ENCODE measurements at regions not wholly inside any gene's neighbourhood (a gene's known extent, or its start where the extent isn't known, plus 50 kb on each side); places are given as distances from the start of the nearest gene placed in this dataset.

DNA sequence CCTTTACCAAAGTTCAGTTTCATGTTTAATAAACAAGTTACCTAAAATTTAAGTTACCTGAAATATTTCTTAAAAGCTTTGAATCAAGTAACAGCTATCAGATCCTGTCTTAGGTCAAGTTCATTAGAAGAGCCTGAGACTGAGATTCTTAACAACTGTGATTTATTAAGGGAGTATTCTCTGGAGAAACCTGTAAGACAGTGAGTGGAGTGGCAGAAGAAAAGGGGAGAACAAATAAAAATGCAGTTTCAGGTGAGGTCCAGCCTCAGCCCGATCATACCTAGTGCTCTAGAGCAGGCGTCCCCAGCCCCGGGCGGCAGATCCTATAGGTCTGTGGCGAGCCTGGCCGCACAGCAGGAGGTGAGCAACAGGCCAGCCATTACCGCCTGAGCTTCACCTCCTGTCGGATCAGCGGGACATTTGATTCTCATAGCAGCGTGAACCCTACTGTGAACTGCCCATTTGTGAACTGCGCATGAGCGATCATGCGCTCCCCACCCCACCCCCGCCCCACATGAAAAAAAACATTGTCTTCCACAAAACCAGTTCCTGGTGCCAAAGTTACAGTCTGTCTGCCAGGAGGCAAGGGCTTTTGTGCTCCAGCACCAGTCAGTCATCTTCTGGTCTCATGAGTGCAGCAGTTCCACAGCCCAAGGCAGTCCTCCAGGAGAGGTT is 59.2 kb upstream of the ADGRB3 start:
- TF ChIP-seq, protein P1, sequence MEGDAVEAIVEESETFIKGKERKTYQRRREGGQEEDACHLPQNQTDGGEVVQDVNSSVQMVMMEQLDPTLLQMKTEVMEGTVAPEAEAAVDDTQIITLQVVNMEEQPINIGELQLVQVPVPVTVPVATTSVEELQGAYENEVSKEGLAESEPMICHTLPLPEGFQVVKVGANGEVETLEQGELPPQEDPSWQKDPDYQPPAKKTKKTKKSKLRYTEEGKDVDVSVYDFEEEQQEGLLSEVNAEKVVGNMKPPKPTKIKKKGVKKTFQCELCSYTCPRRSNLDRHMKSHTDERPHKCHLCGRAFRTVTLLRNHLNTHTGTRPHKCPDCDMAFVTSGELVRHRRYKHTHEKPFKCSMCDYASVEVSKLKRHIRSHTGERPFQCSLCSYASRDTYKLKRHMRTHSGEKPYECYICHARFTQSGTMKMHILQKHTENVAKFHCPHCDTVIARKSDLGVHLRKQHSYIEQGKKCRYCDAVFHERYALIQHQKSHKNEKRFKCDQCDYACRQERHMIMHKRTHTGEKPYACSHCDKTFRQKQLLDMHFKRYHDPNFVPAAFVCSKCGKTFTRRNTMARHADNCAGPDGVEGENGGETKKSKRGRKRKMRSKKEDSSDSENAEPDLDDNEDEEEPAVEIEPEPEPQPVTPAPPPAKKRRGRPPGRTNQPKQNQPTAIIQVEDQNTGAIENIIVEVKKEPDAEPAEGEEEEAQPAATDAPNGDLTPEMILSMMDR (IDR thresholded peaks at IDR 0.05; ENCODE audit: extremely low read depth, missing control alignments) = no peak
- DNase-seq (ENCODE audit: low spot score) = no peak

DNA sequence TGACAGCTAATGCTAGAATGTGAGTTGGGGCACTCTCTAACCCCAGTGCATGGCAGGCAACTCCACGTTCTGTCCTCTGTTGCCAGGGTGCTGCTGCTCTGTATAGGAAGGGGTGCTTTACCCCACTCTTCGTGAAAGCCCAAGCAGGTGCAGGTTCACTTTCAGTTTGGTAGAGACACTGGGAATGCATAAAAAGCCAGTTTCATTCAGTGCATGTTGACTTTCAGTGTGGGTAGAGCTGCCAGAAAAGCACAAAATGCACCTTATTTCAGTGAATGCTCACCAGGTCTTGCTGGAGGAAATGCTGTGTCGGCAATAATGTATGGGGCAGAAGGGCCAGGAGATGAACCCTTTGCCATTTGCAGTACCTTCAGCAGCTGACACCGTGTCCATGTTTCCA is 62.1 kb upstream of the ADGRB3 start:
- TF ChIP-seq, protein P1 (IDR thresholded peaks at IDR 0.05; ENCODE audit: extremely low read depth, missing control alignments) = no peak
- no peak for DNase-seq (ENCODE audit: low spot score)

GRCh38 chr6:68572525-68572924 is 62.6 kb upstream of the ADGRB3 start:
- DNase-seq (ENCODE audit: low spot score) = peak; percentile 45
- TF ChIP-seq, protein P1 (IDR thresholded peaks at IDR 0.05; ENCODE audit: extremely low read depth, missing control alignments) = peak; percentile 61

DNA sequence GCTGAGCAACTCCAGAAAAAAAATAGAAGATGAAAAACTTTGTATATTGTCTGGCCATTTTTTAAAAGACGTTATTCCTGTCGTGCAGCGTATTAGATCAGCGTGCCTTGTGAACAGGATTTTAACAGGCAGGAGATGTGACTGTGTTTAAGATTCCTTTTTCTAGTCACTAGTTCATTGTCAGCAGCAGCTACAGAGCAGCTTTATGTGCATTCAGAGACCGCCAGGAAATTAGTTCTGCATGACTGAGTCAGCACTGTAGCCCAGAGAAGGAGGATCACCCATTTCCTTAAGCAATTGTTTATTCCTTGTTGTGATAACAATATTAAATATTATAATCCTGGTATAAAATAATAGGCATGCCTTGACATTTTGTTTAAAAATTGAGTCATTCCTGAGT is 75.4 kb upstream of the ADGRB3 start:
- TF ChIP-seq, protein P1 (IDR thresholded peaks at IDR 0.05; ENCODE audit: extremely low read depth, missing control alignments) = no peak
- DNase-seq (ENCODE audit: low spot score) = no peak

DNA sequence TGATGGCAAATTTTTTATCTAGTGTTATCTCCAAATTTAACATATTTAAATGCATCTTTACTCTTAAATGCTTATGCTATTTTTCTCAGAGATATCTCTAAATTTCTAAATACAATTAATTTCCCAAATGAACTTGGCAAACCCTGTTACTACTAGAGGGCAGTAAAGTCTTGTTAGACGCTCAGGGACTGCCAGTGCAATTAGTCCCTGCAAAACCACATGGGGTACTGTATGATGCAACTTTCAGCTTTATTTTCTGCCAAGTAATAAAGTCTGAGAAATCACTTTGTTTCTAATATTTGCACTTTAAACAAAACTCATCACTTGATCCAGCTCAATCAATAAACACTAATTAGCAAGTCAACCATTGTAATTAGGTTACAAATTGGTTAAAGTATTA is 76.0 kb upstream of the ADGRB3 start:
- TF ChIP-seq, protein P1 (IDR thresholded peaks at IDR 0.05; ENCODE audit: extremely low read depth, missing control alignments) = no peak
- no peak for DNase-seq (ENCODE audit: low spot score)

- DNase-seq (ENCODE audit: low spot score) = no peak
- TF ChIP-seq, protein P1 (IDR thresholded peaks at IDR 0.05; ENCODE audit: extremely low read depth, missing control alignments) = no peak
Observed at GRCh38 chr6:68546620-68547019, 88.5 kb upstream of the ADGRB3 start.

- no peak for DNase-seq (ENCODE audit: low spot score)
- TF ChIP-seq, protein P1 (IDR thresholded peaks at IDR 0.05; ENCODE audit: extremely low read depth, missing control alignments) = no peak
Observed at GRCh38 chr6:68544450-68544849, 90.6 kb upstream of the ADGRB3 start.

All from GM20000 (cell line).